ENCODE measurements at regions not wholly inside any gene's neighbourhood (a gene's known extent, or its start where the extent isn't known, plus 50 kb on each side); places are given as distances from the start of the nearest gene placed in this dataset.

DNA sequence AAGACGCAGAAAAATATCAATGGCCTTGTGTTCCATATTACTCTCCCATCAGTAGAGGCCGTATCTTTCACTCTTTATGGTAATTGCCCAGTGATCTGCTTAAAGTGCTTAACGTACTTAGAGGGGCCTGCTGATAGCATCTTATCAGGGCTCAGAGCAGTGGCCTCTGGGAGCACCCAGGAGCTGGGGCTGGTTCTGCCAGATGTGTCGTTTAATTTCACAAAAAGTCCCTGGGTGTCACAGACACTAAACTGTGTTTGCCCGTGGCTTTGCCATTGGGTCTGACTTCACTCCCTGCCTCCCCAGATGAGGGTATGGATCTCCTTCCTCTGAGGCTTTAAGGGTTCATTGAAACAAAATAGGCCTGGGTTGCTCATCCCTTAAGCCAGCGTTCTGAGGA, 435.3 kb downstream of the GATA3 start:
- Histone ChIP-seq H3K4me3 (ENCODE audit: low read depth, low read length) (no peak overlapping the region), H3K27ac (ENCODE audit: low read depth, low read length) (no peak overlapping the region), H3K27me3 (ENCODE audit: control insufficient read depth, insufficient read depth, low read length) (no peaks in the 10 kb centered on the region), H3K9me3 (ENCODE audit: control insufficient read depth, insufficient read depth, low read length) (peaks cover 17% of the 10 kb centered on the region)
- TF ChIP-seq, protein P1, sequence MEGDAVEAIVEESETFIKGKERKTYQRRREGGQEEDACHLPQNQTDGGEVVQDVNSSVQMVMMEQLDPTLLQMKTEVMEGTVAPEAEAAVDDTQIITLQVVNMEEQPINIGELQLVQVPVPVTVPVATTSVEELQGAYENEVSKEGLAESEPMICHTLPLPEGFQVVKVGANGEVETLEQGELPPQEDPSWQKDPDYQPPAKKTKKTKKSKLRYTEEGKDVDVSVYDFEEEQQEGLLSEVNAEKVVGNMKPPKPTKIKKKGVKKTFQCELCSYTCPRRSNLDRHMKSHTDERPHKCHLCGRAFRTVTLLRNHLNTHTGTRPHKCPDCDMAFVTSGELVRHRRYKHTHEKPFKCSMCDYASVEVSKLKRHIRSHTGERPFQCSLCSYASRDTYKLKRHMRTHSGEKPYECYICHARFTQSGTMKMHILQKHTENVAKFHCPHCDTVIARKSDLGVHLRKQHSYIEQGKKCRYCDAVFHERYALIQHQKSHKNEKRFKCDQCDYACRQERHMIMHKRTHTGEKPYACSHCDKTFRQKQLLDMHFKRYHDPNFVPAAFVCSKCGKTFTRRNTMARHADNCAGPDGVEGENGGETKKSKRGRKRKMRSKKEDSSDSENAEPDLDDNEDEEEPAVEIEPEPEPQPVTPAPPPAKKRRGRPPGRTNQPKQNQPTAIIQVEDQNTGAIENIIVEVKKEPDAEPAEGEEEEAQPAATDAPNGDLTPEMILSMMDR (IDR thresholded peaks at IDR 0.05; ENCODE audit: low read depth, low read length): no peak
- ChIA-PET CTCF (no interaction called here), POLR2A (no interaction called here)
- no peak for DNase-seq (ENCODE audit: low read depth, low spot score)

DNA sequence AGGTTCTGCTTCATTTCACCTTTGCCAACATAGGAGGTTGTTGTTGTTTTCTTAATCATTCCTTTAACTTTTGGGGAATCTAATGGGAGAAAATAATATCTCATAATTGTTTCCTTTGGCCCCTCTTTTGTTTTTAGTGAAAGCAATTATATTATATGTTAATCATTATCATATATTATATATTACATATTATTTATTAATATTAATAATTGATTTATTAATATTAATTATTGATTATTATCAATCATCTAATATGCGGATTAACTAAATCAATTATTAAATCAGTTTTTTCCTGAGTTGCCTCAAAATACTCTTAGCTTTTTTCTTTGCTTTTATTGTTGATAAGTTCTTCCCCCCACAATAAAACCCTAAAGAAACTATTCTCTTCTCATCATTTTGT, 443.8 kb downstream of the GATA3 start:
- TF ChIP-seq, protein P1 (IDR thresholded peaks at IDR 0.05; ENCODE audit: low read depth, low read length): no peak
- CTCF ChIA-PET: interaction anchor here (0.5 kb wide), 1 partner anchor 433 kb away, joined by 7 read pairs; no protein-coding TSS in a partner anchor
- H3K27ac ChIP-seq (ENCODE audit: low read depth, low read length): no peak overlapping the region
- DNase-seq (ENCODE audit: low read depth, low spot score): no peak
- no peak overlapping the region for H3K4me3 ChIP-seq (ENCODE audit: low read depth, low read length)
- peaks cover 4% of the 10 kb centered on the region for H3K9me3 ChIP-seq (ENCODE audit: control insufficient read depth, insufficient read depth, low read length)
- POLR2A ChIA-PET: no interaction called here
- no peaks in the 10 kb centered on the region for H3K27me3 ChIP-seq (ENCODE audit: control insufficient read depth, insufficient read depth, low read length)

DNA sequence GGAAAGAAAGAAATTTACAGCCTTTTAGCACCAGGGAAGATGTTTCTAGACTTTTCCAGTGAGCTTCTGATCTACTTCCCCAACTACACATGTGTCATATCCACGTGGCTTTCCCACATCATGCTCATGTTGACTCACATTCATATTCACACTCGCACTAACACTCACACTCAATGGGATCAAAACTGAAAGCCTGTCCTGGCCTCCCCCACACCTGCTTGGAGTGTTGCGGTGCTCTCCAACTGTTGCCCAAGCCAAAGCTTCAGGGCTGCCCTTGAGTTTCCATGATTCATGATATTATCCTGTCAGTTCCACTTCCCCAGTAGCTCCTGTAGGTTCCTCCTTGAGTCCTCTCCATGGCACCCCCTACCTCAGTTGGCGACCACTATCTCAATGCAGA, 444.4 kb downstream of the GATA3 start:
- TF ChIP-seq, protein P1 (IDR thresholded peaks at IDR 0.05; ENCODE audit: low read depth, low read length): no peak
- Histone ChIP-seq H3K27ac (ENCODE audit: low read depth, low read length) (no peak overlapping the region), H3K27me3 (ENCODE audit: control insufficient read depth, insufficient read depth, low read length) (no peaks in the 10 kb centered on the region), H3K9me3 (ENCODE audit: control insufficient read depth, insufficient read depth, low read length) (peaks cover 4% of the 10 kb centered on the region), H3K4me3 (ENCODE audit: low read depth, low read length) (no peak overlapping the region)
- no peak for DNase-seq (ENCODE audit: low read depth, low spot score)
- CTCF ChIA-PET: interaction anchor here (0.5 kb wide), 1 partner anchor 433 kb away, joined by 7 read pairs; no protein-coding TSS in a partner anchor
- POLR2A ChIA-PET: no interaction called here

GRCh38 chr10:8499312-8499711, 444.8 kb downstream of the GATA3 start:
- TF ChIP-seq, protein P1 (IDR thresholded peaks at IDR 0.05; ENCODE audit: low read depth, low read length): no peak
- Histone ChIP-seq H3K27ac (ENCODE audit: low read depth, low read length) (no peak overlapping the region), H3K4me3 (ENCODE audit: low read depth, low read length) (no peak overlapping the region), H3K9me3 (ENCODE audit: control insufficient read depth, insufficient read depth, low read length) (peaks cover 7% of the 10 kb centered on the region), H3K27me3 (ENCODE audit: control insufficient read depth, insufficient read depth, low read length) (no peaks in the 10 kb centered on the region)
- CTCF ChIA-PET: no interaction called here
- no peak for DNase-seq (ENCODE audit: low read depth, low spot score)
- POLR2A ChIA-PET: no interaction called here

DNA sequence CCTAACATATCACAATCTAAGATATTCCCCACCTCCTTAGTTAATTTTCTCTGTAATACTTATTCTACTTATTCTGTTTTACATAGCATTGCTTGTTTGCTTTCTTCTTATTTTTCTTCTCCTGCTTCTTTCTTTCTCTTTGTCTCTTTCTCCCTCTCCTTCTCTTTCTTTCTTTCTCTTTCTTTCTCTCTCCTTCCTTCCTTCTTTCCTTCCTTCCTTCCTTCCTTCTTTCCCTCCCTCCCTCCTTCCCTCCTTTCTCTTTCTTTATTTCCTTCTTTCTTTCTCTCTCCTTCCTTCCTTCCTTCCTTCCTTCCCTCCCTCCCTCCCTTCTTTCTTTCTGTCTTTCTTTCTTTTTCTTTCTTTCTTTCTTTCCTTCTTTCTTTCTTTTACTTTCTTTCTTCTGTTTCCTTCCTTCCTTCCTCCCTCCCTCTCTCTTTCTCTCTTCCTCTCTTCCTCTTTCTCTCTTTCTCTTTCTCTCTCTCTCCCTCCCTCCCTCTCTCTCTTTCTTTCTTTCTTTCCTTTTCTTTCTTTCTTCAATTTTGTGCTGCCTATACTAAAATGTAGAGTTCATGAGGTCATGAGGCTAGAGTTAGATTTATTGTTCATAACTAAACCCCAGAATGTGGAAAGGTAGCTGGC, 445.4 kb downstream of the GATA3 start:
- CTCF ChIA-PET: no interaction called here
- Histone ChIP-seq H3K27me3 (ENCODE audit: control insufficient read depth, insufficient read depth, low read length) (no peaks in the 10 kb centered on the region), H3K27ac (ENCODE audit: low read depth, low read length) (no peak overlapping the region), H3K9me3 (ENCODE audit: control insufficient read depth, insufficient read depth, low read length) (peaks cover 11% of the 10 kb centered on the region), H3K4me3 (ENCODE audit: low read depth, low read length) (no peak overlapping the region)
- TF ChIP-seq, protein P1 (IDR thresholded peaks at IDR 0.05; ENCODE audit: low read depth, low read length): no peak
- no peak for DNase-seq (ENCODE audit: low read depth, low spot score)
- POLR2A ChIA-PET: no interaction called here

Measured in AG04450 (cell line).